Activated CD4-positive, alpha-beta T cell treated with anti-CD3 and anti-CD28 coated beads, Interleukin-2, amount 50 U/mL, for 4 hours (primary cell): ENCODE measurements at regions not wholly inside any gene's neighbourhood (a gene's known extent, or its start where the extent isn't known, plus 50 kb on each side); places are given as distances from the start of the nearest gene placed in this dataset.

Source experiments
- DNase-seq, 2 experiments: peaks; one replicate each; pipeline ENCODE4 v3.0.0-alpha.2; 2020

DNA sequence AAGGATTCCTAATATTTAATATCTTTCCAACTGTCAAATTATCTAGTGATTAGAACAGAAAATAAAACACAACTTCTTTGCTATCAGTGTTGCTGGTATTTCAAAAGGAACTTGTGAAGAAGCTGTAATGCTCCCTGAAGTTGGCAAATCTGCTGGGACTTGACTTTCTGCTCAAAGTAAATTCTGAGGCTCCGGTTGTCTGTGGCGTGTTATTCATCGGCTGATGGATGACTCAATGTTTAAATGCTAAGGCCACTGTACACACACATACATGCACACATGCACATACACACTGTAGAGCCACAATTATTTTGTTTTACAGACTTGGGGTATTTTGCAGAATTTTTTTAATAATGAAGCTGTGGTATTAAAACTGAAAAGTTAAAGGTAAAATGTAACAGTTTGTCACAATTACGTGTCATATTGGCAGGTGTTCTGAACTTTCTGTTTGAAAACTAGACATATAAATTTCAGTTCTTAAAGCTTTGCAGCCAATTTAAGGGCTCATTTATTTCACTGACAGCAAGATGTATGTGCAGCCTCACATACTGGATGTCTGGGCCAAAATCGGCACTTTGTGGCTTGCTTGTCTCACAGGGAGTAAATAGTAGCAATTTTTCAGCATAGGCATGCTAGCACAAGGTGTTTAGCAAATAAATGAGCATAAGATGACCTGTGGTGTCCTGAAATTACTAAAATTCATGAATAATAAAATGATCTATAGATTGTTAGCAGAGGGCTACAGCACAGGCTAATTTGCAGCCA, 1691.7 kb upstream of the PCDH20 start:
- no peak for DNase-seq

DNA sequence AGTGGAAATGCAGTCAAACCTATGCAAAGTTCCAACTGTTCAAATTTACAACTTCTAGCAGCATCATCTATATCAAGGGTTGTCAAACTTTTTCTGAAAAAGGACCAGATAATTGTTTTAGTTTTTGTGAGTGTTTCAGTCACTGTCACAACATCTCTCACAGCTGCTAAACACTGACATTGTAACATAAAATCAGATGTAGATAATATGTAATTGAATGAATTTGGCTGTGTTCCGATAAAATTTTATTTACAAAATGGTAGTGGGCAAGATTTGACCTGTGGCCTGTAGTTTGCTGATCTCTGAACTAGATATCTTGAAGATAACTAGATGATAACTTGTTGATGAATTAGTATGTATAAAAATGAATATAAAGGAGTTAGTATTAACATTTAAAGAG, 1679.1 kb upstream of the PCDH20 start:
- no peak for DNase-seq

DNA sequence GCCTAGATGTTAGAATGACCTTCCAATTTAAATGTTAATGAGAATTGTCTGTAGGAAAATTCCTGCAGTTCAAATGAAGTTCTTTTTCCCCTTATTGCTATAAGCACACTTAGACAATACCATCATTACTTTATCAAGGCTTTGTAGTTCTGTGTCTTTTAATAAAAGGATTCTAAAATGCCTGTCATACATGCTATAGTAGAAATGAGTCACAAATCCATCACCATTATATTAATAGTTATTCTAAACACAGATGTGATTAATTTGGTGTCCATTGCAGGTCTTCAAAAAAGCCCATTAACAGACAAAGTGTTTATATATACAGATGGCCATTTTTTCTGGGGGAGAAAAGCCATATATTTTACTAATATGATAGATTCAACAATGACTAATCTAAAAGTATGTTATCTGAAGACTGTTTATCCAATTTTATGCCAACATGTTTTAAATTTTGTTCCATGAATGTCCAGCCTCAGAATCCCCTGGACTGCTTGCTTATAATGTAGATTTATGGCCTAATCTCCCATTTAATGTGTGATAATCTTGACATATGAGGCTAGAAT, 1678.3 kb upstream of the PCDH20 start:
- DNase-seq = no peak

DNA sequence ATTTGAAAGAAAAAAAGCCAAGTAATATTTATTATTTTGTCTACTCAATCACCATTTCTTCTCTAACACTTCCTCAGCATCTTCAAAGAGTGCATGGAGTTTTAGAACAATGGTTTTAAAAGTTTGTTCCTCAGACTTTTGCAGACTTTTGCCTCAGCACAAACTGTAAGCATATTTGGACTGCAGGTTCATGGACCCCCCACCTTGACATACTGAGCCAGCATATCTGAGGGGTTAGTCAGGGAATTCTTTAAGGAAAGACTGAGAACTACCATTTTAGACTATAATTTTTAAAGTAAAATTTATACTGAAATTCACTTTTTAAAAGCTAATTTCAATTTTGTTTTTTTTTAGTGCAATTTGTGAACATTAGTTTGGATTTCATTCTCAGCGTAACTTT, 1676.8 kb upstream of the PCDH20 start:
- no peak for DNase-seq

DNA sequence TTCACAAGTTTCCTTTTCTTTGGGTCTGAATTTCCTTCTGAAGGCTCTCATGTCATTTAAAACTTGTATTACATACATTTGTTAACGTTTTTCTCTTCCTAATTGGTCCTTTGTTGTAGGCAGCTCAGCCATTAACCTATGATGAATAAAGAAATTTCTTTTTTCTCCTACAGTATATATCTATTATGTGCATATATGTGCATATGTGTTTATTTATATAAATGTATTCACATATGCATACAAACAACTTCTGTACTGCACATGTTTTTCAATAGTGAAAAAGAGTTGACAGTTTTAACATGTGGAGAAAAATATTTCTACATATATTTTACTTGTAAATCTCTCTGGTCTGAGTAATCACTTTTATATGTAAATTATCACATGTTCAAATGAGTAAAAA, 1674.9 kb upstream of the PCDH20 start:
- no peak for DNase-seq

DNA sequence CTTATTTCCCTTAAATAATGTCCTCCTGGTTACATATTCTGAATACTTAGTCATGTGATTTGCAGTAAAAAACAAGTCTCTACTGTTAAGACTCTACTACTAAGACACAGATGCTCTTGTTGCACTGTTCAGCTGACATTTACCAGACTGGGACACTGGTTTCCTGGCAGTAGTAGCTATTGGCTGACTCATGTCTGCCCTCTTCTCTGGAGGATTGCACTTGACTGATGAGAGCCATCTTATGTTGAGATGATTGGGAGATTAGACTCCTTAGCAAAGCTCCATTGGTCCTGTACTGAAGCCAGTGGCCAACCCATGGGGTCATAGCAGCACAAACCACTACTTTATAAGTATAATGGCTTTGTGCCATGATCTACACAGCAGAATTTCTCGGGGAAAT, 1672.6 kb upstream of the PCDH20 start:
- DNase-seq = no peak

DNA sequence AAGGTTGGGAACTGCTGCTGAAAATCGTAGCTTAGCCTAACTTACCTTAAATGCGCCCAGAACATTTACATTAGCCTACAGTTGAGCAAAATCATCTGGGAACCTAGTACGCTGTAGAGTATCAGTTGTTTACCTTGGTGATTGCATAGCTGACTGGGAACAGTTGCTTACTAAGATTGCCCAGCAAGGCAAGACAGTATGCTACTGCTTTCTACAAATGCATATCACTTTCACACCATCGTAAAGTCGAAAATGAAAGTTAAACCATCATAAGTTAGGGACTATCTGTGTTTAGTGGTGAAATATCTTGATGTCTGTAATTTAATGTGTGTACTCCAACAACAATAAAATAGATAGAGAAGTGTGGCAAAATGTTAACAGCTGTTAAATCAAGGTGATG, 1670.6 kb upstream of the PCDH20 start:
- no peak for DNase-seq

DNA sequence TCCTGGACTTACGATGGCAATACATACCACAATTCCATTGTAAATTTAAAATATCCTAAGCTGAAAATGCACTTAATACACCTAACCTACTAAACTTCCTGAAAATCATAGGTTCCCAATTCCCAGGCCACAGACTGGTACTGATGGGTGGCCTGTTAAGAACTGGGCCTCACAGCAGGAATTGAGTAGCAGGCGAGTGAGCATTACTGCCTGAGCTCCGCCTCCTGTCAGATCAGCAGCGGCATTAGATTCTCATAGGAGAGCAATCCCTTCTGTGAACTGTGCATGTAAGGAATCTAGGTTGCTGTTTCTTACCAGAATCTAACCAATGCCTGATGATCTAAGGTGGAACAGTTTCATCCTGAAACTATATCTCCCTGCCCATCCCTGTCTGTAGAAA, 1670.2 kb upstream of the PCDH20 start:
- DNase-seq = no peak

DNA sequence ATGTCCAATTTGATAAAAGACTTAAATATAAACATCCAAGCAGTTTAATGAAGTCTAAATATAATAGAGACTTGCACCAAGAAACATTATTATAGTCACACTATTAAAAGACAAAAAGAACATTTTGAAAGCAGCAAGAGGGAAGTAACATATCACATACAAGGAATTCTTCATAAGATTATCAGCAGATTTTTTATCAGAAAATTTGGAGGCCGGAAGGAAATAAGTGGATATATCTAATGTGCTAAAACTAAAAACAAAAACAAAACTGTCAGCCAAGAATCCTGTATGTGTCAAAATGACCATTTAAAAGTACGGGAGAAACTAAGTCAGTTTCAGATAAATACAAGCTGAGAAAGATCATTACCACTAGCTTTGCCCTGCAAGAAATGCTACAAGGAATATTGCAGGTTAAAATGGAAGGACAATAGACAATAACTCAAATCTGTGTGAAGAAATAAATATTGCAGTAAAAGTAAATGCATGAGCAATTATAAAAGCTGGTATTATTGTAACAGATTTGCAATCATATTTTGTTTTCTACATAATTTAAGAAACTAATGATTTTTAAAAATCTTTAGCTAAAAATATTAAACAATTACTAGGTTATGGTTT, 1665.9 kb upstream of the PCDH20 start:
- DNase-seq = no peak

DNA sequence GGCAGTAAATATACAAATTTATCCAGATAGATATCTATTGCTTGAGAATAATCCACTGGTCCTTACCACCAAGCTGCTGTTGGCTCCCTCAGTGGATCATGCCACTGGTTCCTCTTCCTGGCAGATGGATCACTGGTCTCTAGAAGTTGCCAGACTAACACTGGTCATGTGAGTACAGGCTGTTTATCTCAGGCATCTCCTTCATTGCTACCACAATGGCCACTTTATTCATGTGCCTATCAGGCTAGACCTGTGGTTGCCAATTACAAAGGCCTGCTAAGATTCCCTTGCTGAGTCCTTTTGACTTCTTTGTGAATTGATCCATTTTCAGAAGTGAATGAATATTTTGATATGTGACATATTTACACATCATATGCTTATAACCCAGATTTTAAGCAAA, 1659.5 kb upstream of the PCDH20 start:
- DNase-seq = no peak

DNA sequence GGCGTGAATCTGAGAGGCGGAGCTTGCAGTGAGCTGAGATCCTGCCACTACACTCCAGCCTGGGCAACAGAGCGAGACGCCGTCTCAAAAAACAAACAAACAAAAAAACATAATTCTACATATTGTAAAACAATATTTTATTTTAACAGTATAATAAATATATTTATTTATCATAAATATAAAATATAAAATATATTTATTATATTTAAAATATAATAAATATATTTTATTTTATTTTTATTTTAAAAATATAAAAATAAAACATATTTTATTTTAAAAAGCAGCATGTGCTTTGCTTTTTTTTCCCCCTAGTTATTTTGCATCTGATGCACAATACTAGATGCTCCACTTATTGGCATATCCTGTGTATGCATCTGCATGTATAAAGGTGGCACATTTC, 1634.6 kb upstream of the PCDH20 start:
- no peak for DNase-seq

DNA sequence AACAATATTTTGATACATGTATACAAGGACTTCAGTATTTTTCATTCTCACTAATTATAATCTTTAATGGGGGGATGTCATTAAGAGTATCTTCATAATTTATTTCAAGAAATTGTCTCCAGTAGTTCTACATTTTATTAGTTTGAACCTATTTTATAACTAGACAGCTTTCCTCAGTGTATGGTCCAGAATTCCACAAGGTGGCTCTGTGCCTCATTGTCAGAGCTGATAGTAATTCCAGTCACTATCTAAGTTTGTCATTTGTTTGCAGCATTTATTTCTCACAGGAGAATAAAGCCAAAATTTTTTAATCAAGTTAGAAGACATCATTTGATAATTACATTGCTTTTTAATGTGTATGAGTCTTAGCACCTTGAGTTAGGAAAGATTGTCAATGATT, 1633.0 kb upstream of the PCDH20 start:
- no peak for DNase-seq

DNA sequence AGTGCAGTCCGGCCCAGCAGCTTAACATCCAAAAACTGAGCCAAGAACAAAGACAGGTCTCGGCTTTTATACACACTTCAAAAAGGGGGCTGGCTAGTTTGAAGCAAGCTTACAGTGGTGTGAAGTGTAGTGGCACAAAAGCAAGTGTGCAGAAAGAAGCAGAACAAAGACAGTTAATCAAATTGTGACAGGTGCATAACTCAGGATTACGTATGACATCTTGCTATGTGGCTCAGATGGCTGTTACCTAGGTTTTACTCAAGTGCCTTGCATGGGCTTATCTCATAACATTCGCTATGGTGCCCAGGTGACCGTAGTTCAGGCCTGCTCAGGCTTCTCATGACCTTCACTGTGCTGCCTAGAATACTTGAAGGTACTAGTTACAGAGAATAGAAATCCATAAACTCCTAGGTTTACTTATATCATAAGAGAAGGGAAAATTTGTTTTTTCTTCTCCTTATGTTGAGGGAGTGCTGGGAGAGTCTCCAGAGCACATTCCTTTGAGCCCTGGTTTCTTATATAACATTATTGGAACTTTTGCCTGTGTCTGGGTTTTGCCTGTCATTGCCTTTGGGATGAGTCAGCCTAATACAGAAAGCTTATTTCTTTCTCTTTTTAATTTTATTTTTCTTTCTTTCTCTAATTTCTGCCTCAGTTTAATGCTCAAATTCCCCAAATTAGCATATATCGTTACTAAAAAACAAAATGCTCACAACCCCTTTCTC, 1629.1 kb upstream of the PCDH20 start:
- no peak for DNase-seq

DNA sequence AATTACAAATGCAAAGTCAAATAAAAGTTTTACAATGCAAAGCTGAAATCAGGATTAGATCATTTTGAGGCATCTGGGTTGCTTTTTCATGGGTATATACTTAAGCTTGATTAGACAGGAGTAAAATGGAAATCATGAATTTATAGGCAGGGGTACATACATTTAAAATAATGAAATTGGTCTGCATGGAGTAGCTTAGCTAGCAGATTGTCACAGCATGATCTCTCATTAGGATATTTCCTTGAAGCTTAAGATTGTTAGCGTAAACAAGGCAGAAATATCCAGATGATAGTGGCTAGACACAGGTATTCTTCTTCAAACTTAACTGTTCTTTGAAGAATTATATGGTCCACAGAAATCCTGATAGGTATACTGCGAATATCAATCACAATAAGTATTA, 1627.0 kb upstream of the PCDH20 start:
- no peak for DNase-seq

DNA sequence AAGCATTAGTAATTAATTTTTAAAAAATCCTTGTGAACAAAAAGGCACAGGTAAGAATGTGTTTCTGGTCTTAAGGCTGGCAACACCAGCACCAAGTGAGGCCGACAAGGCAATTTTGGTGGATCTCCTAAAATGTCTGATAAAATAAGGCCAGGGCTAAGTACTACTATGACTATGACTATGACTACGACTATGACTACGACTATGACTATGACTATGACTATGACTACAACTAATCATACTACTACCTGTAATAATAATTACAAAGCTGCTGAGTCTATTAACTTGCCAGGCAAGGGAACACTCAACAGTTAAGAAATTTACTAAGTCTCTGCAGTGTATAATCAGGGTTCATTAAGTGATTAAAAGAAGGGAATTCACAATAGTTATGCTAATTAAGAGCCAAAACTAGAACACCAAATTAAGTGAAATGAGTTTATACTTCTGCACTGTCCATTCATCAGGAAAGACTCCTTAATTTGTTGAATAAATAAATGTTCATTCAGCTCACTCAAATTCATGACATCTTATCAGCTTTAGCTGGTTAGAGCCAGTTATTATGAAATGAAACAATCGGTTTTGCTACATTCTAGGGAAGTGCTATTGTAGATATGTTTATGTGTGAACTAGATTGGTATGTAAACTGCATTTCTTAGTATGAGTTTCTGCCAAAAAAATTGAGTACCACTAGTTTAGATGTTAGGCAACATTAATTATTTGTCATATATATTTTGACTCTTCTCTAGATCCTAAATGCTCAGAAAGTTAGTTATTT, 1626.2 kb upstream of the PCDH20 start:
- DNase-seq = no peak

DNA sequence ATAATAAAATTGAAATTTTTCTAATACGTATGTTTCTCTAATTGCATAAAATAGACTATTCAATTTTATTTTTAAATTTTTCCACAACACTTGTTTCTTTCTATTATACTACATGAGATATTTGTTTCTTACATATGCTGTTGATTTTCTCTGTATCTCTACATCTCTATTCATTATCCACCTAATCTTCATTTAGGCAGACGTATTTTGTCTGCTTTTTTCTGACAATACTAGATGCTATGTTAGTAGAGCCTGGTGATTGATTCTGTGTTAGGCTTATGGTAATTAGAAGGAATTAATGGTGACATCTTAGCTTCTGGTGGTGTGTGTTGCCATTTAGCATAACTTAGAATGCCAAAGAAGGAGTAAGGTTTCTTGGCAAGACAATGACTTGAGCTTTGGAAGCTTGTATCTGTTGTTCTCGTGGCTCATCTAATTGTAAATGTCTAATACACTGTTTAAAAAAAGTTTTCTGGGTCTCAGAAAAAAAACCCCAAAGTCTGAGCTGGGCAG, 1610.7 kb upstream of the PCDH20 start:
- DNase-seq = no peak

DNA sequence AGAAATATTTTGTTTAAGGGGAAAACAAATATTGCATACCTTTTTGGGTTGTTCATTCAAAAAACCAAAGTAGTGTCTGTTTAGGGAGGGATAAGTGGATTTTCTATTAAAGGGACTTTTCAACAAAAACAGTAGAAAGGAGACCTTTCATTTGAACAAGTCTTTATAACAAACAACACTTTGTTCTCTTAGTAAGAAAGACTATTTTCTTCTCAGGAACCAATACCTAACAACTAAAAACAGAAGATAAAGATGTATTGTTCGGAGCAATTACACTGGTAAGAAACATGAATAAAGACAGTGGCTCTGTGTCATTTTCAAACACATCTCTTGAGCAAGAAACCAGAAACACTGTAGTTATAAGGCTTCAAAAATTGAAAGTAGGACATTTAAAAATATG, 1610.1 kb upstream of the PCDH20 start:
- DNase-seq = no peak

DNA sequence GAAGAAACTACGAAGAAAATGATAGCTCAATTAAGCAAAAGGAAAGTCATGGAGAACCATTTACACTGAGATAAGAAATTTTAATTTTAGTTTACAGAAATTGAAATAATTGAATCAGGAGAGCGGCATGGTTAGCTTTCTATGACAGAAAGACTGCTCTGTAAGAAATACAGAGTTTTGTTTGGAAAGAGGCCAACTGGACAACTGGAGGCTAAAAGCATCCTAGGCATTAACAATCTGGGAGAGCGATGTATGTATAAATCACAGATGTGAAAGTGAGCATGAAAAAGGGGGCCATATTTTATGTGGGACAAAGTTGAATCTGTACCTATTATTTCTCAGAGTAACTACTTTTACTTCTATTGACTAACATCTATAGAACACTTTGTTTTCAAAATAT, 1608.8 kb upstream of the PCDH20 start:
- DNase-seq = no peak

DNA sequence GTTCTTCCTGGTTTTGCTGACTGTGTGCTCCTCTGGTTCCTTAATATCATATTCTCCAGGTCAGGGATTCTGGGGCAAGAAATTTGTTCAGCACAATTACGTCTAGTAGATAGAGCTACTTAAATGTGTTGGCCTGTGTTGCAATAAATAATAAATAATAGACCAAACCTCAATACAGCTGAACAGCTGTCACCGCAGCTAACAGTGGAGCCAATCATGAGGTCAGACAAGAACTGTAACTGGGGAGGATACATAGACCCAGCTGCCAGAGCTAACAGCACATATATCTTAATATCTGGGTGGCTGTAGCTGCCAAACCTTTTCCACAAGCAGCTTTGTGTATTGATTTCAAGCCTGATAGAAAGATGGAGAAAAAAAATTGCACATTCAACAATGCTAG, 1596.3 kb upstream of the PCDH20 start:
- no peak for DNase-seq

DNA sequence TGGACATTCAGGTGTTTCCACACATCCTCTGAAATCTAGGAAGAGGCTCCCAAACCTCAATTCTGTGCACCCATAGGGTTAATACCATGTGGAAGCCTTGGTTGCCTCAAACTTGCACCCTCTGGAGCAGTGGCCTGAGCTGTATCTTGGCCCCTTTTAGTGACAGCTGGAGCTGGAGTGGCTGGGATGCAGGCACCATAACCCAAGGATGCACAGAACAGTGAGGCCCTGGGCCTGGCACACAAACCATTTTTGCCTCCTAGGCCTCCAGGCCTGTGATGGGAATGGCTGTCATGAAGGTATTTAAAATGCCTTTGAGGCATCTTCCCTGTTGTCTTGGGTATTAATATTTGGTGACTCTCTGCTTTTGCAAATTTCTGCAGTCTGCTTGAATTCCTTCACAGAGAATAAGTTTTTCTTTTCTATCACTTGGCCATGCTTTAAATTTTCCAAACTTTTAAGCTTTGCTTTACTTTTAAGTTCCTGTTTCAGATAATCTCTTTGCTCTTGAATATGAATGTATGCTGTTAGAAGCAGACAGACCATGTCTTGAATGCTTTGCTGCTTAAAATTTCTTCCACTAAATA, 1594.5 kb upstream of the PCDH20 start:
- DNase-seq = no peak

DNA sequence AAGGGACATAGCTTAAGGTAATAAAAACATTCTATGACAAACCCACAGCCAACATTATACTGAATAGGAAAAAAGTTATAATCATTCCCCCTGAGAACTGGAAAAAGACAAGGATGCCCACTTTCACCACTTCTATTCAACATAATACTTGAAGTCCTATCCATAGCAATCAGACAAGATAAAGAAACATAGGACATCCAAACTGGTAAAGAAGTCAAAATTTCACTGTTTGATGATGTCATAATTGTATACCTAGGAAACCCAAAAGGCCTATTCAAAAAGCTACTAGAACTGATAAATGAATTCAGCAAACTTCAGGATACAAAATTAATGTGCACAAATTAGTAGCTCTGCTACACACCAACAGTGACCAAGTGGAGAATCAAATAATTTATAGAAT, 1590.0 kb upstream of the PCDH20 start:
- no peak for DNase-seq

DNA sequence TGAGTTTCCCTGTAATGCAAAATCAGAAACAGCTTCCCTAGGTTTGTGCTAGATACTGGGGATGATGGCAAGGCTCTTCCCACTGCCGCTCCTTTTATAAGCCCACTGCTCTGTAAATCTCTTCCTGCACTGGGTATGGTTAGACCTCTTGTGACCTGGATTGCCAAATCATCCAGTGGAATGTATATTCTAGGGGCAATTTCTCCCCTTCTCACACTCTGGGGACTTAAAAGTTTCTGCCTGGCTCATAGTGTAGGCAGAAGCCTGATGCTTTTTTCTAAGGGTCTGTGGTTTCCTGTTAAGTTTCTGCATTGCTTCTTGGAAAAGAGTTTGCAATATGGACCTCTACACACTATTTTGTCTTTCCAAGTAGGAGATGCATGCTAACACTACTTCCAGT, 1582.0 kb upstream of the PCDH20 start:
- no peak for DNase-seq
